HG02588 (cell line): ENCODE measurements at regions not wholly inside any gene's neighbourhood (a gene's known extent, or its start where the extent isn't known, plus 50 kb on each side); places are given as distances from the start of the nearest gene placed in this dataset.

Source experiments
- ATAC-seq: cut with Tn5 transposase; IDR thresholded peaks from one replicate; pipeline ENCODE4 v1.9.1; 2021; ENCODE audit warnings: mild to moderate bottlenecking, moderate library complexity; ENCODE audit not compliant: unreplicated experiment

DNA sequence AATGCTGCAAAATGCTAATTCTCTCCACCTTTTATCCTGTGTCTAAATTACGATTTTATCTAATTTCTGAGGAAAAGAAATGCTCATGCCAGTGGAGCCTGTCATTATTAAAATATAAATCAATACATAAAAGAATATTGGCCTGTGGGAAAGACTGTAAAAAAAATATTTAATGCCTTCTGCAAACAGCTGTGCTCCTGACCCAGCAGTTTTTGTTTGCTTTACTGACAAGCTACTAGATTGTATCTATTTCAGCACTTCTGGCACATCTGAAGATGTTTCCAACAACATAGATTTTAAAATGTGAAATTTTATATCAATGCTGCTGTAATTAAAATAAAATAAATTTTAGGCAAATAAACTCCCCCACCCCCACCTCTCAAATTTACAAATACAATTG lies 493.6 kb upstream of the AGTR1 start:
- ATAC-seq: no peak

DNA sequence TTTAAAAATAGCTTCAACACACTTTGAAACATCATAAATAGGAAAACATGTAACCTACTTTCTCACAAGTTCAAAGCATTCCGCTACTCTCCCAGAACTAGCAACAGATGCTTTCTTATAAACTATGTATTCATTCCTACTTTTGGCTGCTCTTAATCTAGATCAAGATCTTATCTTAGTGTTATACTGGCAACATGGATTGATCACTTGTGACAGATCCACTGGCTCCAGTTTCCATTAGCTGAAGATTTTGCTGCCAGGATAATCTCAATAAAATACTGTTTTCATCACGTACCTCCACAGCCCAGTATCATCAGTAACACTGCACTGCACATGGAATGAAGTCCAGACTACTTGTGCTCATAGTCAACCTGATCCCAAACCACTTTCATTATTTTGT lies 491.7 kb upstream of the AGTR1 start:
- ATAC-seq: no peak

DNA sequence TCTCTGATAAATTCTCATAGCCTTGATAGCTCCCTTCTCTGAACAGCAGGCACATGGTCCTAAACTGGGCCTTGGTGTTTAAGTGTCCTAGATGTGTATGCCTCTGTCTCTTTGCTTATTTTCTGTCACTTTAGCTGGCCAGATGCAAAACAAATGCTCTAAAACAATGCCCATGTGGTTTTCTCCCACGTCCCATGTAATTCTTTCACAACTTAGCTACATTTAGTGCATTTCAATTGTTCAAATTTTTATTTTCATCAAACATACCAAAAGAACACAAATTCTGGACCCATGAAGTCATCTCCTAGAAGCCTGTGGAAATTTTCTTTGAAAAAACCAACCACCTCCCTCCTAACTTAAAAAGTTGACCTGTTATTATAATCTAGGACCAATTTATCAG lies 491.3 kb upstream of the AGTR1 start:
- ATAC-seq: no peak

DNA sequence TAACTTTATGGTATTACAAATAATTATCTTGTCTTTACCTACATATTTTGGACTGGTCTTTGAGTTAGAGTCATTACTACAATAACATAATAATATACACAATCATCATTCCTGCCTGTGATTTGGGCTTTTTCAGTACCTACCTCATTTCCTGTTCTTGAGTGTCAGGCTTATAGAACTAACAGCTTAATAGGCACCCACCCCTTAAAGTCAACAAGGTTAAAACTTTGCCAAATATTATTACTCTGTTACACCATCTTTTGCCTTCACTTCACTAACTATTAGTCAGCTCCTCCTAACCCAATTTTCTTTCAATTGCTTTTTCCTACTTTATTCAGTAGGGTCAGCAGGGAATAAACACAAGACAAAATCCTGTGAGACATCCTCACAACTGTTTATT lies 488.7 kb upstream of the AGTR1 start:
- ATAC-seq: no peak

DNA sequence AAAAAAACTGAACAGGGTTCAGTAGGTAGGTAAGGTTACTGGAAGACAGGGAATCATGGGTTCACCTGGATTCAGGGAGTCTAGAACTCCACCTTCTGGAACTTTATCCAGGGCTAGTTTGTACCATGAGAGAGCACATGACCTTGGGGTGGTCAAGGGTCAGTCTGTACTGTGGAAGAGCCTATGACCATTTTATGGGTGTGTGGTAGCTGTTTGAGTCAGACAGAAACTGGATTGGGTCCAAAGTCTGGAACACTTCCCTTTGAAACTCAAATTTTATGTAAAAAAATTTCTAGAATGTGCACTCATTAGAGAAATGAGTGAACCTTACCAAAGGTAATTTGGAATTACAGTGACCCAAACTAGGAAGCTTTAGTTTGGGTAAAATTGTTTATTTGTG lies 486.0 kb upstream of the AGTR1 start:
- ATAC-seq: peak; percentile 84

DNA sequence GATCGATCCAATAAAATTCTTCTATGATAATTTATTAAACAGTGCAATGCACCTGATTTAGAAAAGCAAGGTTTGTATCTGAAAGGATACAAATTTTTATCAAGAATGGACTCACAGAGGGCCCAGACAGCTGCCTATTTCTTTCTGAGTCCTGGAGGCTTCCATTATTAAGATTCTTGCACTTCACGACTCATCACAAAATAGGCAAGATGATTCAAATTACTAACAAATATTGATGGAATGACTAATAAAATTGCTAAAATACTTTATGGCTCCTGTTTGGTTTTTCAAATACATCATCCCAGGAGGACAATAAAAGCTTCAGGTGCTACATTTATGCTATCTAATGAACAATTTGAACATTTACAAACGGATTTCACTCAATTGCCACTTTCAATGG lies 483.0 kb upstream of the AGTR1 start:
- no peak for ATAC-seq

DNA sequence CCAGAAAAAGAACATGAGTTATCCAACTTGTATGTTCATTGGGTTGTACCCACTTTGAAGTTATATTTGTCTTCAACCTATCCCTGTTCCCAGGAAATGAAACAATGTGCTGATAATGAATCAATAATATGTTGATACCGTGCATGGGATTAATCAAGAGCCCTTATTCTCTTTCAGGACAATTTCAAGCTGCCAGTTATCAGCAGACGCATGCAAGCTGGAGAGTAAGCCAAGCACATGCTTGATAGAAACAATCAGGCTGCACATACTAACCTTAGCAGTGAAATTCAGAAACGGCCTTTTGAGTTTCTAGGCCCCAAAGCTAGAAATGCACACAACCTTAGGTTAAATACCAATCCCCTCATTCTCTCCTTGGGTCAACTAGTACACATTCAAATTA lies 480.4 kb upstream of the AGTR1 start:
- ATAC-seq: no peak

DNA sequence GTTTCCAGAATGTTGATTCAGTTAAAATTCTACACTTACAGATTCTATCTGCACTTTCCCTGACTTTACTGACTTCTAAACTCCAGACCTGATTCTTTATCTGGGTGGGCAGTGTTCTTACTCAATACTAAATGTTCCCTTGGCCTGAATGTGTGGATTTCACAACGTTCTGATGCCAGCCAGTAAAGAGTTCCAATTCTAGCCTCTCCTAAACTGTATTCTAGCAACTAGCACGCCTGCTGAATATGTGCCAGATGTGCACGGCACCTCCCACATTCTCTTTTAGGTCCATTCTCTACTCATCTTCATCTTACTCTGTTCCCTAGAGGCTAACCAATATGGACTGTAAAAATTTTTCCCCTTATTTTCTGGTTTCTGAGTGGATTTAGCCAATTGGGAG lies 479.5 kb upstream of the AGTR1 start:
- no peak for ATAC-seq

DNA sequence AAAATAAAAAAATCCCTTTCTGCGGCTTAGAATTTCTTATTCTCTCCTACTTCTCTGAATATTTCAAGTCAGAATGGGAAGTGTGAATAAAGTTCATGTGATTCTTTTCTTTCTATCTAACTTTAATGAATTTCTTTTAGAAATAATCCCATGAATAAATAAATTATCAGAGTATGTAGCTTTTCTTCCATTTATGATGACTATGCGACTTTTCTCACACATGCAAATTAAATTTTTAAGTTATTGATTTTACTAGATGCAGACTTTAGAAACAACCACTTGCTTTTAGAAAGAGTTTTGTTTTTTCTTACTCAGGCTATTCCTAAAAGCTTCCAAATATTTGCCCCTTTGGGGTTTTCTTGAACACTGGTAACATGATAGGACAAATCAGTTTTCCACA lies 477.7 kb upstream of the AGTR1 start:
- no peak for ATAC-seq

DNA sequence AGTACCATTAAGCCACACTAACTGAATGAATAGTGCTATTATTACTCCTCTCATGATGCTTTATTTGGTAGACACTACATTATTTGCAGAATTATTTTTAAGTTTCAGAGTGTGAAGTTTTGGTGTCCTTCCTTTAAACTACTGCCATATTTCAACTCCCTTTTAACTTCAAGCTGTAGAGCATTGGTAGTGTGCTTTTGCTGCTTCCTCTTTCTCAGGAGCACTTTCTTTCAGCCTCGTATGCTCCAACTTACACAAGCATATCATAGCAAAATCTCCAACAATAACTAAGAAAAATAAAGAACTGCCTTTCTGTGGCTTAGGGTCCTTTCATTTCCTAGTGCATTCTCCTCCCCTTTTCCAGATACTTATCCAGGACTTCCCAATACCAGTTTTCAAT lies 476.4 kb upstream of the AGTR1 start:
- no peak for ATAC-seq

DNA sequence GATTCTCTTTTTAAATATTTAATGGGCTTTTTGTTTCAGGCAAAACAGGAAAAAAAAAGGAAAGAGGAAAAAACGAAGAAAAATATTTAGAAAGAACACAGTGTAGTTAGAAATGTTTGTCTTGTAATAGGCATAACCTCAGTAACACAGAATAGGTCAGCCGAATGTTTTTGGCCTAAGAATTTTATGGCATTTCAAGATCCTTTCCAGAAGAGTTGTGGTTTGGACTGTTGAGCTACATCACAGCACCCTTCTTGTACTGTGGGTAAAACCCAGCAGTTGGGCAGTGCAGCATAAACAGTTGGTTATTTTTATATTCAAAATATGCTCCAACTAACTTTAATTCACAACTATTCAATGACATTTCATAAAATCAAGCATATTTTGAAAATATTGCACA lies 474.4 kb upstream of the AGTR1 start:
- no peak for ATAC-seq

DNA sequence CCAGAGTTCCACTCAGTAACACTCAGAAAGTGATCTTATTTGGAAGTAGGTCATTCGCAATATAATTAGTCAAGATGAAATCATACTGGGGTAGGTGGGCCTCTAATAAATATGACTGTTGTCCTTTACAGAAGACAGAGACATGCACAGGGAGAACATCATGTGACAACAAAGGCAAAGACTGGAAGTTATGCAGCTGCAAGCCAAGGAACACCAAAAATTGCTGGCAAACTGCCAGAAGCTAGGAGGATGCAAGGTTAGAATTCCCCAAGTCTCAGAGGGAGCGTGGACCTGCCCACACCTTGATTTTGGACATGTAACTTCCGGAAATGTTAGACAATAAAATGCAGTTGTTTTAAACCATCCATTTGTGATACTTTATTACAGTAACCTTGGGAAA lies 471.5 kb upstream of the AGTR1 start:
- ATAC-seq: no peak

DNA sequence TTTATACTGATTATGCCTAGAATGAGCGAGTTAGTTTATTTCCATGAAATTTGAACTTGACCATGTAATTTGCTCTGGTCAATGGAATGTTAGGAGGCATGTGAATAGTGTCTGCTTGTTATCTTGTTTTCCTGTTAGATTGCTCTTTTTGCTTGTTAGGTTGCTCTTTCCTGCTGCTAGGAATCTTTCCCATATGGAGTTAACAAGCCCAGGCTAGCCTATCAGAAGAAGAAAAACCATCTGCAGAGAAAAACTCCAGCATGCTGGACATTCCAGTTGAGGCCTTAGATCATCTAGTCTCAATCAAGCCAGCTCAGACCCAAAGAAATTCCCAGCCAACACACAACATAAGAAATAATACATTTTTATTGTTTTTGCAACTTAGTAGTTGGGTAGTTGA lies 470.2 kb upstream of the AGTR1 start:
- no peak for ATAC-seq

DNA sequence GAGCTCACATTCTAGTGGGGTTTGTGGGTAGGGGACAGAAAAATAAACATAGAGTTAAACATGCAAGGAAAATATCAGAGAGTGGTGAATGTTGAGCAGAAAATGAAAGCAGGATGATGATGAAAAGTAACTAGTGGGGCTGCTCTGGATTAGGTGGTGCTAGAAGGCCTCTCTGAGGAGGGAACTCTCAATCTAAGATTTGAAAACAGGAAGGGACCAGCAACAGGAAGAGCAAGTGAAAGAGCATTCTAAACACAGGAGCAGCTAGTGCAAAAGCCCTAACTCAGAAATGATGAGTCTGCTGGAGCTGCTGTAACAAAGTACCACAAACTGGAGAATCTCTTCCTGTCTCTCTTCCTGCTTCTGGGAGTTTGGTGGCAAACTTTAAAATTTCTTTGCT lies 468.6 kb upstream of the AGTR1 start:
- ATAC-seq: peak; percentile 80

DNA sequence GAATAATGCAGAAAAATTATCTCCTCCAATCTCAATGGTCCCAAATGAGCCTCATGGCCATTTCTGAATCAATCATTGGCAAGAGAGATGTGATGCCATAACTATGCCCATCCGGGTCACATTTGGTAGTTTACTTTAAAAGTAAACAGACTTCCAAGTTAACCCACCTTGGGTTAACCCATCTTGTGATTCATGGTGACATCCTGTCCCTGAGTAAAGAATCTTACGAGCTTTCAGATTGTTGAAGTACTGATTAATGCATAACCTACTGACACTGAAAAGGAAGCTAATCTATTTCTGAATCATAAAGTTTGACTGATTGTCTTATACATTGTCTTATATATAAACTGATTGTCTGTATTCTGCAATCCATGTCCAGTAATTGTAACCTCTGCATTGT lies 467.2 kb upstream of the AGTR1 start:
- ATAC-seq: no peak

DNA sequence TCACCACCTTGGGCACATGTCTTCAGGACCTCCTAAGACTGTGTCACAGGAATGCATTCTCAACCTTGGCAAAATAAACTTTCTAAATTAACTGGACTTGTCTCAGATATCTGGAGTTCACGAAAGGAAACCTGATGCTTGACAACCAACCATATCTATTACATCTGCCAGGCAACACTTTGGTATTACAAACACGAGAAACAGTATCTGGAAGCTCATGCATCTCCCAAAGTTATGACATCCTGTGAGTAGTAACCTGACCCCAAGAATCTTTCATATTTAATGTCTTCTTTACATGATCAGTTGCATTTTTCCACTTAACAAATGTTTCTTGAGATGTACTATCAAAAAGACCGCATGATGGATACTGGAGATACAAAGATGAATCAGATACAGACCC lies 465.3 kb upstream of the AGTR1 start:
- ATAC-seq: no peak

DNA sequence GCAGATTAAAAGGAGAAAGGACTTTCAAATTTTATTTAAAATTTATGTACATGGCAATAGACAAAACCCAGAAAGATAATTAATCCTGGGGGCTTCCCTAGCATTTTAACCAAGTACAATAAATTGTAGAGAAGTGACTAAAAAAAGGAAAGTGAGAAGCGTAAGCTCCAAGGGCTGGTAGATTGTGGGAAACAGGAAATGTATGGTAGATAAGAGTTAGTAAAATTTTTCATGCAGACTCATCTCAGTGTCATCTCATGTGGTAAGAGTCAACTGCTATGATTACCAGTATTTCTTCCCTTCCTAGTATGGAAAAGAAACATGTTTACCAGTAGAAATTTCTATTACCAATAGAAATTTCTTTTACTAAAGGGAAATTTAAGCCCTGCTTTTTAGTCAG lies 464.3 kb upstream of the AGTR1 start:
- no peak for ATAC-seq

DNA sequence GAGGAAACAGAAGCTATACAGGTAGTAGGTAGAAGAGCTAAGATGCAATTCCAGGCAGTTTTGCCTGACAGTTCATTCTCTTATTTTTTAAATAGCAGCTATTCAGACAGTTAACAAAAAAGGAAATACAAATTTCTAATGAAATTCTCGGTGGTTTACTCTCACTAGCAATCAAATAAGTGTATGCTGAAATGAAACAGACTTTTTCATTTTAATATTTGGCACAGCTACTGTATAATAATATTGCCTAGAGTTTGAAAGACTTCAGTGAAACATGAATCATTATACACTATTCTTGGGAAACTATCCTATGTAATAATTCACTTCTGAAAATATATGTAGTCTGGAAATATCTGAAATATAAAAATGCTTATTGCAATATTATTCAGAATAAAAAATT lies 463.2 kb upstream of the AGTR1 start:
- no peak for ATAC-seq

DNA sequence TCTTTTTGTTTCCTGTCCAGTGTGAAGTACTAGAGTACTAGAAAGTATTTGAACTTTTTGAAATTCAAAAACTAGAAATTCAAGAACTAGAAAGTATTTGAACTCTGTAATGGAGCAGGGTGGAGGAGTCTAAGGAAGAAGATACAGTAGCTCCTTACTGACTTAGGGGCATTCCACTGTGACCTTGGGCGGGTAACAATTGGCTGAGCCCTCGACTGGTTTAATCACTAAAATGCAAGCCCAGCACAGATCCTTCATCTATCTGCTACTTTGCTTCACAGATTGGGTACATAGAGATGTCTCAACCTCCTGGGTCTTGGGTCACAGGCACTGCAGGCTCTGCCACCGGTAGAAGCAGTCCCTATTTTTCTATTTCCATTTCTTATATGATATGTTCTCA lies 462.1 kb upstream of the AGTR1 start:
- no peak for ATAC-seq

DNA sequence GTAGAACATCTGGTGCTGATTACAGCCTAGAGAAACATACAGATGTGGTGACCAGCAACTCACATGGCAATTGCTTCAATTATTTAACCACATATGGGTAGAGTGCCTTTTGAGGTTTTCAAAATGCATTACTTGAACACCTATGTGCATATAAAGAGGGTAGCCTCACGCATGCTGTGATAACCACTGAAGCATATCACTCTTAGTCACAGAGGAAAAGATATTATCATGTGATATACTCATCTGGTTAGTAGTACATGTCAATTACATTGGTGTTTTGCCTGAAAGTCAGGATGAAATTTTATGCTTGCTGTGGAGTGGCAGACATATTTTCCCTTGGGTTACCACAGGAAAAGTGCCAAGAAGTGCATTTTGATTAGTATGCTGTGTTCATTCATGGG lies 459.3 kb upstream of the AGTR1 start:
- ATAC-seq: no peak

DNA sequence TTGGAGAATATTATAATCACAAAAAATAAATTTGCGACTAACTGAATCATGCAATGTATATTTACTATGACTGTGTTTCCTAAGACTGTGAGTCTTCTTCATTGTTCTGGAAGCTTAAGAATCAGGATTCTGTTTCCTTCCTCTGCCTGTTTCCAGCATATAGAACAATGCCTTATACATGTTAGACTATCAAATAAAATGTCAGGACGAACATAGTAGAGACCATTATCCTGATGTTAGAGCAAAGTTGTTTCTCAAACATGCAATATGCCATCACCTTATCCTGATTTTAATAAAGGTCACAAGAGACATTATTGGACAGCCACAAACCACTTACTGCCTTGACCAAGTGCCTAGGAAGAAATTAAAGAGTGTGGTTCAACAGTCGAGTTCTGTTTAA lies 457.4 kb upstream of the AGTR1 start:
- ATAC-seq: no peak

DNA sequence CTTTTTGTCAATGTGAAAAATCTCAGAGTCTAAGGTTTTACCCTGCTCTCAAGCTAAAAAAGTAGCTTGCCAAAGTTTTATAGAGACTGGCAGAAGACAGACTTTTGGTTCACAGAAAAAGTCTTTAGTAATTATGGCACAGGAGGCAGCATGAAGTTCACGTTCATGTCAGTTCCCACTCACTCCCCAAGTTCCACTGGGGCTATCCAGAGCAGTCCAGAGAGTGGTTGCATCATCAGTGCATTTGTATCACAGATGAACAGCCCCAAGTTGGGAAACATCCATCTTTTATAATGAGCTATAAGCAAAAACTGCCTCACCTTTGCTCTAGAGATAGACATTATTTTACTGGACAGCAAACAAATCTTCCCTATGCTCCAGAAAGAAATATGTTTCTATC lies 454.1 kb upstream of the AGTR1 start:
- no peak for ATAC-seq

DNA sequence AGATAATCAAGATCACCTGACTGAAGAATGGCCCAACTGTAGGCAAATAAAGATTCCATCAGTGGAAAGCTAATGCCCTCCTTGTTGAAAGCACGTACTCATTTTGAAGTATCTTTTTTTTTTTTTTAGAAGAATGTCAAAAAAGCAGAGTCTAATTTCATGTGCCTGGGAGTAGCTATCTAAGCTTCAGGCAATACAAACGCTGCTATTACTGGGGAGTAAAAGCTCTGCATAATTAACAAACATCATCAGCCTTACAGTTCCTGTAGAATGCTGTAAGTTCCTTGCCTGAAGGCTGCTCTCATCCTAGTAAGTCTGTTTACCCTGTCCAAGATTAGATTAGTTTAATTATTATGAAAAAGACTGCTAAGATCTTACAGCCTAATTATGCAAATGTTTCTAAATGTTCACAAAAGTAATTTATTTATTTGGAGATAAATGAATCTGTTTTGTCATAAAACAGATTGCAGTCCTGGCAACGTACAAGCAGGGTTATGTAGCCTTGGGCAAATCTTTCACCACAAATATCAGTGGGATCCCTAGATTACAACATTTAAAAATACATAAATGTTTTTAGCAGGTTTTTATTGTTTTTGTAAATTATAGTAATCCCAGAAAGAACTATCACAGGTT lies 451.3 kb upstream of the AGTR1 start:
- ATAC-seq: no peak

DNA sequence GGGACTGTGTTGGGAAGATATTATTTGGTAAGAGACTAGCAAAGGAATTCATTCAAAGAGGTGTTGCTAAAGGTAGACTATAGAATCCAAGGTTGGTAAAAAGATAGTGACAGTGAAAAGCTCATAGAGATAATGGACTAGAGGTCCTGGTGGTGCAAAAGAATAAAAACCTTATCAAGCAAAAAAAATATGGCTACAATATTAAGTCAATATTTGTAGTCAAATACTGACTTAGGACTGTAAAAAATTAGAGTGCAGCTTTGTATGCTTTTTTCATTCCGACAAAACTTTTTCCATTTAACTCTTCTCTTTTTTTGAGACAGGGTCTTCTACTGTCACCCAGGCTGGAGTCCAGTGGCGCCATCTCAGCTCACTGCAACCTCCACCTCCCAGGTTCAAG lies 444.0 kb upstream of the AGTR1 start:
- ATAC-seq: no peak
